Left kidney (tissue), 1 donor: ENCODE measurements at regions not wholly inside any gene's neighbourhood (a gene's known extent, or its start where the extent isn't known, plus 50 kb on each side); places are given as distances from the start of the nearest gene placed in this dataset.

ENCODE experiments used
- DNase-seq: peaks from one replicate; pipeline ENCODE4 v3.0.0-alpha.2; 2013

- DNase-seq = no peak
These were observed 294.7 kb downstream of the FBXO15 start for GRCh38 chr18:73852789-73853549.

DNA sequence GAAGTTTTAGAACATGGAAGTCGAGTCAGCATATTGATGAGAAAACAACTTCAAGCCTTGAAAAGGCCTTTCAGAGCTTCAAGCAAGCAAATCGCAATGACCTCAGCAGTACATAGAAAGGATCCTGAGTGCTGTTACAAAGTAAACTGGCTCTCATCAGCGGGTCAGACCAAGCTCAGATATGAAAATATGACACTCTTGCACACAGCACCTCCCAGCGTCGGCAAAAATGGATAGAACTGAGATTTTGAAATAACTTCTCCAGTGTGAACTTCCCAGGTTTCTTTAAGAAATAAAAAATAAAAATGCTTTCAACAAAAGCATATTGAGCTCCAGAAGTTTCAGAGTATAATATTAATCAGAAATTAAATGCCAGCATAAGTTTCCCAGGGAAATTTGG lies 296.9 kb downstream of the FBXO15 start:
- no peak for DNase-seq

- no peak for DNase-seq
These were observed 299.0 kb downstream of the FBXO15 start for GRCh38 chr18:73848656-73849055.

DNA sequence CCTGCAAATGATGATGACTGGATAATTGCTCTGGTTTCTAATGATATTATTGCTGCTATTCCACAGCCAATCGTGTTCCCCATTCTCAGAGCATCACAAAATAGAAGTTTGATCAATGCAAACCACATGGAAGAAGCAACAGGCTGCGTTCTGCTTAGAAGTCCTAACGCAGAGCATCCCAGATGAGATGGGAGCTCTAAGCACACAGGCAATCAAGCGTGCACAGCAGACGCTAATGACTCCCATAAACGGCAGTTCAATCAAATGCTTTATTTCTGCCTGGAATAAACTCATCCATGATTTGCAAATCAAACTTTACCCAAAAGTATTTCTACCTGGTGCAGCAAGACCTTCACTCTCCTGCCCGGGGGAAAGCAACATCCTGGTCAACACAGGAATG lies 304.2 kb downstream of the FBXO15 start:
- DNase-seq = no peak

- peak; percentile 28 for DNase-seq
These were observed 304.7 kb downstream of the FBXO15 start for GRCh38 chr18:73842795-73843394.

- no peak for DNase-seq
These were observed 306.0 kb downstream of the FBXO15 start for GRCh38 chr18:73841661-73842060.

DNA sequence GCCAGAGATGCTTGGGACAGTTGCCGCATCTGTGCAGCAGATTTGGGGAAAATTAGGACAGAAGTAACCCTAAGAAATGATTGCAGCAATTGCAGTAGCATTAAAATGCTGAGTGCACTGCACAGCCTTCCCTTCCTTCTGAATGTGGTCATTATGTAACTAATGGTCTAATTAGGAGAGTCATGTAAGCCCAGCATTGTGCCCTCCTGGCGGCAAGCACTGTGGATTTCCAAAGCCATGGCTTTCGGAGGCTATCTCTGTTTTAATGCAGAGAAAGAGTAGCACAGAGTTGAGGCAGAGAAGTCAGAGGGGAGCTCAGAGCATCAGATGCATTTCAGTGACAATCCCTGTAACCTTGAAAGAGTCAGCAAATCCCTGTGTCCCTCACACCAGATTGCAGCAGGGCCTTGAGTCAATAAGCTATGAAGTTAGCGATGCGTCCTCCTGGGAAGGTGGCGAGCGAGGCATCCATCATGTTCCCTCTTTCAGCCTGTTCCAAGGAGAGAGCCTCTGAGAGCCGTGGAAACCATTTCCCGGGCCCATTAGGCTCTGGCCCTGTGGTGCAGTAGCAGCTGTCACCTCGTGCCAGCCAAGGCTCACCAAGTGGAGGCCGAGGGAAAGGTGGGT lies 307.2 kb downstream of the FBXO15 start:
- no peak for DNase-seq

DNA sequence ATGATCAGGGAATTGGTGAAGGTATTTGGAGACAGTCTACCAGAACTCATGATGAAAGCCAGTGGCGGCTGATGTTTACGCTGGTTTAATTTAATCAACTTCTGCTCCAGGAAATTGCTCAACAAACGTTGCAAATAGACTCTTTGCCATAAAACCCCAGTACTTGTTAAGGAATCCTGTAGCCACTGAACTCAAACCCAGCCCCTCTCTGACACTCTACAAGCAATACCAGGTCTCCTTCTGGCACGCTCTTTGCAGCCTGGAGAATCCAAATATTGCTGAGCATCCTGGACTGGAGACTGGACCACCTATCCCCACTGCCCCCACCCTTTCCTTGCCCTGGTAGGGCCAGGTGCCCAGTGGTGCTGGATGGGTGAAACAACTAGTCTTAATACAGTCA lies 308.2 kb downstream of the FBXO15 start:
- DNase-seq = no peak

GRCh38 chr18:73838107-73838506 lies 309.5 kb downstream of the FBXO15 start:
- no peak for DNase-seq

- no peak for DNase-seq
These were observed 311.8 kb downstream of the FBXO15 start for GRCh38 chr18:73835656-73836364.

- no peak for DNase-seq
These were observed 312.6 kb downstream of the FBXO15 start for GRCh38 chr18:73835039-73835438.

- no peak for DNase-seq
These were observed 315.9 kb downstream of the FBXO15 start for GRCh38 chr18:73831688-73832087.

- no peak for DNase-seq
These were observed 318.5 kb downstream of the FBXO15 start for GRCh38 chr18:73829146-73829545.

DNA sequence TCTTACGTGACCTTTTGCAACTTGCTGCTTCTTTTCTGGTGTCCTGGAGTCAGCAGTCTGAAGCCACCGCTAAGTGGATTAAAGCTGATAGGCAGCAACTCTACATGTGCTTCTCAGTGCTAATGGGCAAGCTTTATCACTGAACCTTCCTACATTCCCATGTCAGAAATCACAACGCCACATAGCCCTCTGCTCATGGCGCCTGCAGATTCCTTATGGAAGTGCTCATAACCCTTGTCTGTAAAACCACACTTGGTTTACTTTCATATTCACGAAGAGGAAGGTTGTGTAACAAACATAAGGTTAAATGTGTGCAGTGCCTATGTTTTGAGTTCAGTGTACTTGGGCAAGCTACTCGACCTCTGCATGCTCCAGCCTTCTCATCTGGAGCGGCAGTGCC lies 319.8 kb downstream of the FBXO15 start:
- DNase-seq = no peak

DNA sequence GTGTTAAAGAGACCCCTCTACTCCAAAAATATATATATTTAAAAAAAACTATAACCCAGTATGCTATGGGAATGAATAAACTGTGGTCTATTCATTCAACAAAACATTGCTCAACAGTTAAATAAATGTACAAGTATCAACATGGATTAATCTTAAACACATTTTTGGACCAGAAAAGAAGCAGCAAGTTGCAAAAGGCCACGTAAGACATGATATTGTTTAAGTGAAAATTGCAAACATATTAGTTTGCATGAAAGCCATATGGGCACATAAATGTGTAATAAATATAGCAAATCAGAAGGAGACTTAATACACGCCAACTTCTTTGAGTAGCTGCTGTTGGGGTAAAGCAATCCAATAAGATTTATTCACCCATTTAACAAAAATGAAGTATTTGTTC lies 321.5 kb downstream of the FBXO15 start:
- DNase-seq = no peak

GRCh38 chr18:73824671-73825070 lies 323.0 kb downstream of the FBXO15 start:
- DNase-seq = no peak

DNA sequence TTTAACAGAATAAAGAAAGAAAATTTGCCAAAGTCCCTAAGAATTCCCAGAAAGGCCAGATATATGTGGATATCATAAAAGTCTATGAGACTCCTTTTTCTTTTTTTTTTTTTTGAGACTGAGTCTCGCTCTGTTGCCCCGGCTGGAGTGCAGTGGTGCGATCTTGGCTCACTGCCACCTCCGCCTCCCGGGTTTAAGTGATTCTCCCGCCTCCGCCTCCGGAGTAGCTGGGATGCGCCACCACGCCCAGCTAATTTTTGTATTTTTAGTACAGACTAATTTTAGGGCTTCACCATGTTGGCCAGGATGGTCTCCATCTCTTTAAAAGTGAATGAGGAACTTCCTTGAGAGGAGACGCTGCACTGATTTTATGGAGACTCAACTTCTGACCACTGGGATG lies 335.2 kb downstream of the FBXO15 start:
- no peak for DNase-seq

- DNase-seq = no peak
These were observed 340.0 kb downstream of the FBXO15 start for GRCh38 chr18:73807551-73808192.

GRCh38 chr18:73805991-73806390 lies 341.6 kb downstream of the FBXO15 start:
- no peak for DNase-seq

GRCh38 chr18:73797419-73797818 lies 350.2 kb downstream of the FBXO15 start:
- DNase-seq = no peak

DNA sequence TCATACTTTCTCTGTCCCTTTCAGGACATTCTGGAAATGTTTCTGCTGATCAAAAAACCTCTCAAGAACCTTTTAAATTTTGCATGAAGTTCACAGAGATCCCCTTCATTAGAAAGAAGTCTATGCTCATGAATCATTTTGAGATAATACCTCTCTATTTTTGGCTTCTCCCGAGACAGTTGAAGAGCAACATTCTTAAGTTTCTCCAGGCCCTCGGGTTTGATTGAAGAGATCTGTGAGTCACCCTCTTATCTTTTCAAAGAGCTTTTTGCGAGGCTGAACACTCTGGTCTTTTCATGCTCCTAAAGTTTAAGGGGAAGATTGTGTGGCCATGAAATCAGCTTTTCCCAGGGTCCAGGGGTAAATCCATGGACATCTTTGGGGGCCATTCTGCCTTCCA lies 354.2 kb downstream of the FBXO15 start:
- no peak for DNase-seq

DNA sequence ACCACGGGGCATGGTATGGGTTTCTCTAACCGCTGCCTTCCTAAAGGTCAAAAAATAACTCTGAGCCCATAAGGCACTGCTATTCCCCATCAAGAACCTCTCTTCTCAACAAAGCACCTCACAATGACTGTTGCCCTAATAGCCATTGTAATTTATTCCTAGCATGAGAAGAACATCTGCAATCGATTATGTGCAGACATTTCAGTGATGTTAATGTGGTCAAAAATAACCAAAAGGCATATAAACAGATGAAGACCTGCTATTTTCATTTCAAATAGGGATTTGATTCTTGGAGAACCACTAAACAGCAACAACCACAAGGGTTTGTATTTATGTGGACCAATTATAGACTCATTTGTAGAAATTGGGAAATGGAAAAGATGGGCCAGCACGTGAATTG lies 356.6 kb downstream of the FBXO15 start:
- no peak for DNase-seq
